ENCODE measurements at regions not wholly inside any gene's neighbourhood (a gene's known extent, or its start where the extent isn't known, plus 50 kb on each side); places are given as distances from the start of the nearest gene placed in this dataset.
"Not testable (repeated sequence)": the region's sequence is repeated elsewhere in the genome, so short reads cannot be mapped to it uniquely, and the experiment has no call there.

DNA sequence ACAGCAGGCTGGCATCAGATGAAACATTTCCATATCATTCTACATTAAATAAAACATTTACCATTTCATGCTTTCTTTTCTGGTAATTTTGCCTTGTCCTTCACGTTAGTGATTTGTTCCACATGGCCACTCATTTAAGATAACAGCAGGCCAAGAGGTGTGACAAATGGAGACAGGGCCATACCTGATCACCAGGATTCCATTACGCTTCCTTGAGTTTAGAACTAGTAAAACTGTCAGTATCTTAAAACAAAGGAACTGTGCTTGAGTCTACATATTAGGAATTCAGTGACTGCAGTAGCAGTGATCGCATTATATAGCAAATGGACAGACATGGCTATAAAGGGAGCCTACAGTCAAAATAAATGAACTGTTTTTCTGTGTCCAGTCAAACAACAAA, 155.1 kb upstream of the FSHR start:
- no peak overlapping the region for H3K4me3 ChIP-seq (ENCODE audit: low read depth, low read length)
- no peak for TF ChIP-seq POLR2A (IDR thresholded peaks at IDR 0.05; ENCODE audit: extremely low read depth, insufficient read length)
- no peak for TF ChIP-seq MYC (IDR thresholded peaks at IDR 0.05; ENCODE audit: low read depth, low read length)
- TF ChIP-seq, protein P1, sequence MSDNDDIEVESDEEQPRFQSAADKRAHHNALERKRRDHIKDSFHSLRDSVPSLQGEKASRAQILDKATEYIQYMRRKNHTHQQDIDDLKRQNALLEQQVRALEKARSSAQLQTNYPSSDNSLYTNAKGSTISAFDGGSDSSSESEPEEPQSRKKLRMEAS (IDR thresholded peaks at IDR 0.05; ENCODE audit: low read depth, low read length), result no peak
- no peak for TF ChIP-seq CTCF (IDR thresholded peaks at IDR 0.05; ENCODE audit: low read depth, low read length)
- no peak for DNase-seq (ENCODE audit: low read depth)

- no peak overlapping the region for H3K4me3 ChIP-seq (ENCODE audit: low read depth, low read length)
- TF ChIP-seq MYC (IDR thresholded peaks at IDR 0.05; ENCODE audit: low read depth, low read length) (no peak), CTCF (IDR thresholded peaks at IDR 0.05; ENCODE audit: low read depth, low read length) (no peak), POLR2A (IDR thresholded peaks at IDR 0.05; ENCODE audit: extremely low read depth, insufficient read length) (no peak)
- TF ChIP-seq, protein P1 (IDR thresholded peaks at IDR 0.05; ENCODE audit: low read depth, low read length), result no peak
- peak; percentile 4 for DNase-seq (ENCODE audit: low read depth)
These were observed 152.6 kb upstream of the FSHR start for GRCh38 chr2:49306925-49307324.

DNA sequence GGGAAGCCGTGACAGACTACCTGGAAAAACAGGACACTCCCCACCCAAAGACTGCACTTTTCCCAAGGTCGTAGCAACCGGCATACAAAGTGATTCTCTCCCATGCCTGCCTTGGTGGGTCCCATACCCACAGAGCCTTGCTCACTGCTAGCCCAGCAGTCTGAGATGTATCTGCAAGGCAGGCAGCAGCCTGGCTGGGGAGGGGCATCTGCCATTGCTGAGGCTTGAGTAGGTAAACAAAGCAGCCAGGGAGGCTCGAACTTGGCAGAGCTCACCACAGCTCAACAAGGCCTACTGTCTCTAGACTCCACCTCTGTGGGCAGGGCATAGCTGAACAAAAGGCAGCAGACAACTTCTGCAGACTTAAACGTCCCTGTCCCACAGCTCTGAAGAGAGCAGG, 144.4 kb upstream of the FSHR start:
- H3K4me3 ChIP-seq (ENCODE audit: low read depth, low read length); DNase-seq (ENCODE audit: low read depth): not testable (repeated sequence)

DNA sequence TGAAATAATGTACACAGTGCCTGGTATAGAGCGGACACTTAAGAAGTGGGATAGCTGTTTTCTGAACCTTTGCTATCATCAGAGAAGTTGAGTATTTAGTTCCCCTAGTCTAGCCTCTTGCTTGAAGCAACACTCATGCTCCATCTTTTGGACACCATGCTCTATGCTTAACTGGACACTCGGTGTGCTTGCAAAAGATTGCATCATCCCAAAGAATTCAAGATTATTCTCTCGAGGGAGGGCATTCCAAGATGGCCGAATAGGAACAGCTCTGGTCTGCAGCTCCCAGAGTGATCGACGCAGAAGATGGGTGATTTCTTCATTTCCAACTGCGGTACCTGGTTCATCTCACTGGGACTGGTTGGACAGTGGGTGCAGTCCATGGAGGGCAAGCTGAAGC, 143.9 kb upstream of the FSHR start:
- TF ChIP-seq CTCF (IDR thresholded peaks at IDR 0.05; ENCODE audit: low read depth, low read length) (no peak), POLR2A (IDR thresholded peaks at IDR 0.05; ENCODE audit: extremely low read depth, insufficient read length) (no peak), MYC (IDR thresholded peaks at IDR 0.05; ENCODE audit: low read depth, low read length) (no peak)
- TF ChIP-seq, protein P1 (IDR thresholded peaks at IDR 0.05; ENCODE audit: low read depth, low read length), result no peak
- no peak for DNase-seq (ENCODE audit: low read depth)
- H3K4me3 ChIP-seq (ENCODE audit: low read depth, low read length), result no peak overlapping the region

GRCh38 chr2:49296107-49296867, 142.0 kb upstream of the FSHR start:
- no peak for DNase-seq (ENCODE audit: low read depth)
- TF ChIP-seq MYC (IDR thresholded peaks at IDR 0.05; ENCODE audit: low read depth, low read length) (no peak), POLR2A (IDR thresholded peaks at IDR 0.05; ENCODE audit: extremely low read depth, insufficient read length) (no peak), CTCF (IDR thresholded peaks at IDR 0.05; ENCODE audit: low read depth, low read length) (no peak)
- TF ChIP-seq, protein P1 (IDR thresholded peaks at IDR 0.05; ENCODE audit: low read depth, low read length), result no peak
- no peak overlapping the region for H3K4me3 ChIP-seq (ENCODE audit: low read depth, low read length)

- no peak for DNase-seq (ENCODE audit: low read depth)
- TF ChIP-seq POLR2A (IDR thresholded peaks at IDR 0.05; ENCODE audit: extremely low read depth, insufficient read length), result no peak
- TF ChIP-seq CTCF (IDR thresholded peaks at IDR 0.05; ENCODE audit: low read depth, low read length), result no peak
- TF ChIP-seq MYC (IDR thresholded peaks at IDR 0.05; ENCODE audit: low read depth, low read length), result no peak
- TF ChIP-seq, protein P1 (IDR thresholded peaks at IDR 0.05; ENCODE audit: low read depth, low read length), result no peak
- no peak overlapping the region for H3K4me3 ChIP-seq (ENCODE audit: low read depth, low read length)
These were observed 139.9 kb upstream of the FSHR start for GRCh38 chr2:49294225-49294624.
